ENCODE measurements at regions not wholly inside any gene's neighbourhood (a gene's known extent, or its start where the extent isn't known, plus 50 kb on each side); places are given as distances from the start of the nearest gene placed in this dataset.

- Histone ChIP-seq H3K36me3 (ENCODE audit: insufficient read depth, low read length) (no peaks in the 10 kb centered on the region), H2AFZ (ENCODE audit: low read length) (no peak overlapping the region), H3F3A (ENCODE audit: insufficient read depth, low read length) (no peaks in the 10 kb centered on the region), H3K9ac (ENCODE audit: low read length) (no peak overlapping the region), H3K4me1 (ENCODE audit: insufficient read depth, low read length, severe bottlenecking) (no peaks in the 10 kb centered on the region), H3K4me3 (ENCODE audit: low read depth, low read length, poor library complexity, severe bottlenecking) (no peak overlapping the region), H4K20me1 (ENCODE audit: insufficient read depth, low read length) (no peaks in the 10 kb centered on the region), H3K79me2 (ENCODE audit: insufficient read depth, low read length) (no peaks in the 10 kb centered on the region), H3K27me3 (ENCODE audit: insufficient read depth, low read length) (no peaks in the 10 kb centered on the region), H3K27ac (ENCODE audit: low read depth, low read length, poor library complexity, severe bottlenecking) (no peak overlapping the region), H3K9me2 (ENCODE audit: low read depth, low read length) (no peaks in the 10 kb centered on the region), H3K4me2 (ENCODE audit: low read length) (no peak overlapping the region), H3K9me3 (ENCODE audit: low read length) (no peaks in the 10 kb centered on the region)
- TF ChIP-seq, protein P1, sequence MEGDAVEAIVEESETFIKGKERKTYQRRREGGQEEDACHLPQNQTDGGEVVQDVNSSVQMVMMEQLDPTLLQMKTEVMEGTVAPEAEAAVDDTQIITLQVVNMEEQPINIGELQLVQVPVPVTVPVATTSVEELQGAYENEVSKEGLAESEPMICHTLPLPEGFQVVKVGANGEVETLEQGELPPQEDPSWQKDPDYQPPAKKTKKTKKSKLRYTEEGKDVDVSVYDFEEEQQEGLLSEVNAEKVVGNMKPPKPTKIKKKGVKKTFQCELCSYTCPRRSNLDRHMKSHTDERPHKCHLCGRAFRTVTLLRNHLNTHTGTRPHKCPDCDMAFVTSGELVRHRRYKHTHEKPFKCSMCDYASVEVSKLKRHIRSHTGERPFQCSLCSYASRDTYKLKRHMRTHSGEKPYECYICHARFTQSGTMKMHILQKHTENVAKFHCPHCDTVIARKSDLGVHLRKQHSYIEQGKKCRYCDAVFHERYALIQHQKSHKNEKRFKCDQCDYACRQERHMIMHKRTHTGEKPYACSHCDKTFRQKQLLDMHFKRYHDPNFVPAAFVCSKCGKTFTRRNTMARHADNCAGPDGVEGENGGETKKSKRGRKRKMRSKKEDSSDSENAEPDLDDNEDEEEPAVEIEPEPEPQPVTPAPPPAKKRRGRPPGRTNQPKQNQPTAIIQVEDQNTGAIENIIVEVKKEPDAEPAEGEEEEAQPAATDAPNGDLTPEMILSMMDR (IDR thresholded peaks at IDR 0.05; ENCODE audit: low read length): peak; percentile 41
- TF ChIP-seq EZH2 (IDR thresholded peaks at IDR 0.05; ENCODE audit: borderline replicate concordance, low read length): no peak
Measured at GRCh38 chr4:103915224-103915869, 195.6 kb upstream of the TACR3 start.

GRCh38 chr4:103907414-103907813 lies 187.6 kb upstream of the TACR3 start:
- H3F3A ChIP-seq (ENCODE audit: insufficient read depth, low read length): no peaks in the 10 kb centered on the region
- H4K20me1 ChIP-seq (ENCODE audit: insufficient read depth, low read length): no peaks in the 10 kb centered on the region
- TF ChIP-seq, protein P1 (IDR thresholded peaks at IDR 0.05; ENCODE audit: low read length): no peak
- no peak for TF ChIP-seq EZH2 (IDR thresholded peaks at IDR 0.05; ENCODE audit: borderline replicate concordance, low read length)
- no peak overlapping the region for H2AFZ ChIP-seq (ENCODE audit: low read length)
- H3K4me3 ChIP-seq (ENCODE audit: low read depth, low read length, poor library complexity, severe bottlenecking): no peak overlapping the region
- H3K9ac ChIP-seq (ENCODE audit: low read length): no peak overlapping the region
- H3K27me3 ChIP-seq (ENCODE audit: insufficient read depth, low read length): no peaks in the 10 kb centered on the region
- H3K79me2 ChIP-seq (ENCODE audit: insufficient read depth, low read length): no peaks in the 10 kb centered on the region
- no peaks in the 10 kb centered on the region for H3K9me2 ChIP-seq (ENCODE audit: low read depth, low read length)
- no peaks in the 10 kb centered on the region for H3K9me3 ChIP-seq (ENCODE audit: low read length)
- no peaks in the 10 kb centered on the region for H3K36me3 ChIP-seq (ENCODE audit: insufficient read depth, low read length)
- no peak overlapping the region for H3K27ac ChIP-seq (ENCODE audit: low read depth, low read length, poor library complexity, severe bottlenecking)
- no peak overlapping the region for H3K4me2 ChIP-seq (ENCODE audit: low read length)
- no peaks in the 10 kb centered on the region for H3K4me1 ChIP-seq (ENCODE audit: insufficient read depth, low read length, severe bottlenecking)

DNA sequence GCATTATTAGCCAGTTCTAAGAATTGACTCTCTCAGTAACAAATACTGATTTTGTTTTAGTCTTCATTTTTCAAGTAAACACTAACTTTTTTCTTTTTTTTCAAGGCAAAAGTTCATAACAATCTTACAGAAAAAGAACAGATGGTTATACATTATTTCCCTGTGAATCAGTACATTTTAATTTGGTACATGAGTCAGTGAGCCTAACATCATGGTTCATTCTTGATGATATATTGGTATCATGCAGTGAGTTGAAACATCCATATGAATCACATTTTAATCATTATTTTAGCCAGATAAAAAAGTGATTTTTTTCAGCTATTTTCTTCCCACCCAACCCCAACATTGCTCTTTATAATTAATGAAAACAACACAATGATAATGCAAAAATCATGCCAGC lies 184.3 kb upstream of the TACR3 start:
- no peak overlapping the region for H3K4me3 ChIP-seq (ENCODE audit: low read depth, low read length, poor library complexity, severe bottlenecking)
- H3K79me2 ChIP-seq (ENCODE audit: insufficient read depth, low read length): no peaks in the 10 kb centered on the region
- no peaks in the 10 kb centered on the region for H3F3A ChIP-seq (ENCODE audit: insufficient read depth, low read length)
- no peaks in the 10 kb centered on the region for H4K20me1 ChIP-seq (ENCODE audit: insufficient read depth, low read length)
- no peak overlapping the region for H2AFZ ChIP-seq (ENCODE audit: low read length)
- H3K9me2 ChIP-seq (ENCODE audit: low read depth, low read length): no peaks in the 10 kb centered on the region
- H3K27ac ChIP-seq (ENCODE audit: low read depth, low read length, poor library complexity, severe bottlenecking): no peak overlapping the region
- TF ChIP-seq, protein P1 (IDR thresholded peaks at IDR 0.05; ENCODE audit: low read length): no peak
- TF ChIP-seq EZH2 (IDR thresholded peaks at IDR 0.05; ENCODE audit: borderline replicate concordance, low read length): no peak
- no peak overlapping the region for H3K9ac ChIP-seq (ENCODE audit: low read length)
- H3K9me3 ChIP-seq (ENCODE audit: low read length): no peaks in the 10 kb centered on the region
- H3K4me2 ChIP-seq (ENCODE audit: low read length): no peak overlapping the region
- no peaks in the 10 kb centered on the region for H3K4me1 ChIP-seq (ENCODE audit: insufficient read depth, low read length, severe bottlenecking)
- no peaks in the 10 kb centered on the region for H3K27me3 ChIP-seq (ENCODE audit: insufficient read depth, low read length)
- H3K36me3 ChIP-seq (ENCODE audit: insufficient read depth, low read length): no peaks in the 10 kb centered on the region

All from OCI-LY1 (cell line).